Neural cell (in vitro differentiated cells): ENCODE measurements at regions not wholly inside any gene's neighbourhood (a gene's known extent, or its start where the extent isn't known, plus 50 kb on each side); places are given as distances from the start of the nearest gene placed in this dataset.

Experiments used
- MXI1 ChIP-seq: fragments of 450-650 bp; conservative IDR thresholded peaks from 2 replicates; pipeline ENCODE4 v1.6.1; 2014; ENCODE audit warnings: antibody characterized with exemption, mild to moderate bottlenecking; ENCODE audit not compliant: poor library complexity, severe bottlenecking
- POLR2AphosphoS5 ChIP-seq: IDR thresholded peaks from 2 replicates; pipeline ENCODE4 v1.6.1; 2012
- SMC3 ChIP-seq: fragments of 450-650 bp; conservative IDR thresholded peaks from 2 replicates; pipeline ENCODE4 v1.6.1; 2014; ENCODE audit warnings: antibody characterized with exemption, mild to moderate bottlenecking, moderate library complexity; ENCODE audit not compliant: poor library complexity
- TAF1 ChIP-seq: IDR thresholded peaks from 2 replicates; pipeline ENCODE4 v1.6.1; 2012; ENCODE audit warnings: low read depth
- TF ChIP-seq, protein P1 (sequence below): fragments of 450-650 bp; IDR thresholded peaks from 2 replicates; pipeline ENCODE4 v1.5.1; 2014; ENCODE audit warnings: antibody characterized with exemption, mild to moderate bottlenecking, moderate library complexity; ENCODE audit not compliant: poor library complexity, severe bottlenecking

DNA sequence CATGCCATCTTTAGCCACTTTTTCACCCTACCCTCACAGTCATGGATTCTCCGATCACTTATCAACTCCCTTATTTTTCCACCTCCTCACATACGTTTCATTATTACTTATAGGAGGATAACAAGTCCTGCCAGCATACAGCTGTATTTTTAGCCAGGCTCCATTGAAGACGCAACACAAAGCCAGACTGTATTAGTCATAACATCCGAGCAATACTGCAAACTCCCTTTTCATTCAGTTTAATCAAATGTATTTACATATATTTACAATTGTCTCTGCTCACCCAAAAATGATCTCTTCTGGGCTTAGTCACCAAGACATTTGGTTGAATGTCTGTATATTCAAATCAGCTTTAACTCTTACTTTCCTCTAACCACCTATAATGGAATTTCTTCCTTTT lies 126.4 kb upstream of the PRLR start:
- TF ChIP-seq, protein P1, sequence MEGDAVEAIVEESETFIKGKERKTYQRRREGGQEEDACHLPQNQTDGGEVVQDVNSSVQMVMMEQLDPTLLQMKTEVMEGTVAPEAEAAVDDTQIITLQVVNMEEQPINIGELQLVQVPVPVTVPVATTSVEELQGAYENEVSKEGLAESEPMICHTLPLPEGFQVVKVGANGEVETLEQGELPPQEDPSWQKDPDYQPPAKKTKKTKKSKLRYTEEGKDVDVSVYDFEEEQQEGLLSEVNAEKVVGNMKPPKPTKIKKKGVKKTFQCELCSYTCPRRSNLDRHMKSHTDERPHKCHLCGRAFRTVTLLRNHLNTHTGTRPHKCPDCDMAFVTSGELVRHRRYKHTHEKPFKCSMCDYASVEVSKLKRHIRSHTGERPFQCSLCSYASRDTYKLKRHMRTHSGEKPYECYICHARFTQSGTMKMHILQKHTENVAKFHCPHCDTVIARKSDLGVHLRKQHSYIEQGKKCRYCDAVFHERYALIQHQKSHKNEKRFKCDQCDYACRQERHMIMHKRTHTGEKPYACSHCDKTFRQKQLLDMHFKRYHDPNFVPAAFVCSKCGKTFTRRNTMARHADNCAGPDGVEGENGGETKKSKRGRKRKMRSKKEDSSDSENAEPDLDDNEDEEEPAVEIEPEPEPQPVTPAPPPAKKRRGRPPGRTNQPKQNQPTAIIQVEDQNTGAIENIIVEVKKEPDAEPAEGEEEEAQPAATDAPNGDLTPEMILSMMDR: no peak
- TF ChIP-seq TAF1: no peak
- no peak for TF ChIP-seq POLR2AphosphoS5
- no peak for TF ChIP-seq SMC3
- no peak for TF ChIP-seq MXI1
